RWPE2 (cell line): ENCODE measurements at regions not wholly inside any gene's neighbourhood (a gene's known extent, or its start where the extent isn't known, plus 50 kb on each side); places are given as distances from the start of the nearest gene placed in this dataset.

Experiments
- ATAC-seq: fragments of 200-7000 bp; cut with Tn5 transposase; 3 replicates; pipeline ENCODE4 v1.9.1; 2021; ENCODE audit warnings: low read depth
- DNase-seq: peaks from one replicate; pipeline ENCODE4 v3.0.0-alpha.2; 2020; ENCODE audit warnings: low spot score
- H3K27ac ChIP-seq: fragments of 450-650 bp; 2 replicates; pipeline ENCODE4 v1.5.1; 2017; ENCODE audit warnings: mild to moderate bottlenecking; ENCODE audit not compliant: poor library complexity, severe bottlenecking
- H3K27me3 ChIP-seq: fragments of 250-450 bp; sonication (Bioruptor Pico); 2 replicates; pipeline ENCODE4 v1.5.1; 2021; ENCODE audit warnings: mild to moderate bottlenecking, moderate library complexity; ENCODE audit not compliant: insufficient read depth, poor library complexity, severe bottlenecking
- H3K36me3 ChIP-seq: fragments of 250-450 bp; sonication (Bioruptor Pico); 2 replicates; pipeline ENCODE4 v1.5.1; 2020; ENCODE audit warnings: low read depth, mild to moderate bottlenecking, moderate library complexity
- H3K4me1 ChIP-seq: fragments of 250-450 bp; sonication (Bioruptor Pico); 2 replicates; pipeline ENCODE4 v1.5.1; 2021; ENCODE audit warnings: mild to moderate bottlenecking, moderate library complexity; ENCODE audit not compliant: insufficient read depth, poor library complexity, severe bottlenecking
- H3K4me3 ChIP-seq: fragments of 250-450 bp; sonication (Bioruptor Pico); 2 replicates; pipeline ENCODE4 v1.5.1; 2021; ENCODE audit warnings: mild to moderate bottlenecking, moderate library complexity; ENCODE audit not compliant: severe bottlenecking
- H3K9me3 ChIP-seq: fragments of 250-450 bp; sonication (Bioruptor Pico); 2 replicates; pipeline ENCODE4 v1.5.1; 2021; ENCODE audit warnings: mild to moderate bottlenecking, moderate library complexity; ENCODE audit not compliant: severe bottlenecking
- CTCF ChIP-seq: fragments of 450-650 bp; IDR thresholded peaks from one replicate; pipeline ENCODE4 v1.5.1; 2017; ENCODE audit warnings: mild to moderate bottlenecking, moderate library complexity; ENCODE audit not compliant: poor library complexity, severe bottlenecking

GRCh38 chr13:27847669-27848068 is 55.4 kb downstream of the GSX1 start:
- H3K27ac ChIP-seq: no peak overlapping the region
- ATAC-seq: no peak
- H3K4me3 ChIP-seq: no peak overlapping the region
- H3K9me3 ChIP-seq: no peaks in the 10 kb centered on the region
- H3K27me3 ChIP-seq: peaks cover 14% of the 10 kb centered on the region
- DNase-seq: no peak
- no peaks in the 10 kb centered on the region for H3K4me1 ChIP-seq
- no peaks in the 10 kb centered on the region for H3K36me3 ChIP-seq
- TF ChIP-seq CTCF: no peak

GRCh38 chr13:27851096-27851850 is 59.0 kb downstream of the GSX1 start:
- Histone ChIP-seq H3K9me3 (no peaks in the 10 kb centered on the region), H3K4me1 (no peaks in the 10 kb centered on the region), H3K36me3 (no peaks in the 10 kb centered on the region), H3K4me3 (no peak overlapping the region), H3K27ac (no peak overlapping the region), H3K27me3 (peaks cover 19% of the 10 kb centered on the region)
- no peak for TF ChIP-seq CTCF
- no peak for DNase-seq
- no peak for ATAC-seq

- Histone ChIP-seq H3K36me3 (no peaks in the 10 kb centered on the region), H3K9me3 (no peaks in the 10 kb centered on the region), H3K27ac (no peak overlapping the region), H3K4me1 (no peaks in the 10 kb centered on the region), H3K27me3 (peaks cover 19% of the 10 kb centered on the region), H3K4me3 (no peak overlapping the region)
- DNase-seq (no peak), ATAC-seq (no peak)
- TF ChIP-seq CTCF: no peak
These were observed 60.2 kb downstream of the GSX1 start for GRCh38 chr13:27852491-27852890.

GRCh38 chr13:27853335-27853734 is 61.1 kb downstream of the GSX1 start:
- Histone ChIP-seq H3K27ac (no peak overlapping the region), H3K4me3 (no peak overlapping the region), H3K36me3 (no peaks in the 10 kb centered on the region), H3K4me1 (no peaks in the 10 kb centered on the region), H3K9me3 (no peaks in the 10 kb centered on the region), H3K27me3 (peaks cover 15% of the 10 kb centered on the region)
- TF ChIP-seq CTCF: no peak
- DNase-seq (no peak), ATAC-seq (no peak)

GRCh38 chr13:27853861-27854260 is 61.6 kb downstream of the GSX1 start:
- DNase-seq (no peak), ATAC-seq (no peak)
- H3K4me1 ChIP-seq: no peaks in the 10 kb centered on the region
- no peak overlapping the region for H3K27ac ChIP-seq
- no peaks in the 10 kb centered on the region for H3K9me3 ChIP-seq
- TF ChIP-seq CTCF: no peak
- no peak overlapping the region for H3K4me3 ChIP-seq
- H3K27me3 ChIP-seq: peaks cover 15% of the 10 kb centered on the region
- no peaks in the 10 kb centered on the region for H3K36me3 ChIP-seq
